DND-41 (cell line): ENCODE measurements at regions not wholly inside any gene's neighbourhood (a gene's known extent, or its start where the extent isn't known, plus 50 kb on each side); places are given as distances from the start of the nearest gene placed in this dataset.

Source experiments
- CTCF ChIP-seq: IDR thresholded peaks from 2 replicates; pipeline ENCODE4 v1.5.1; 2012; ENCODE audit warnings: borderline replicate concordance, low read length, moderate library complexity, mild to moderate bottlenecking; ENCODE audit not compliant: poor library complexity, severe bottlenecking; ENCODE audit errors: extremely low read depth
- EZH2 ChIP-seq: IDR thresholded peaks from 3 replicates; pipeline ENCODE4 v1.6.1; 2012; ENCODE audit warnings: borderline replicate concordance, low read depth, mild to moderate bottlenecking, moderate library complexity, low read length, inconsistent platforms; ENCODE audit not compliant: severe bottlenecking

DNA sequence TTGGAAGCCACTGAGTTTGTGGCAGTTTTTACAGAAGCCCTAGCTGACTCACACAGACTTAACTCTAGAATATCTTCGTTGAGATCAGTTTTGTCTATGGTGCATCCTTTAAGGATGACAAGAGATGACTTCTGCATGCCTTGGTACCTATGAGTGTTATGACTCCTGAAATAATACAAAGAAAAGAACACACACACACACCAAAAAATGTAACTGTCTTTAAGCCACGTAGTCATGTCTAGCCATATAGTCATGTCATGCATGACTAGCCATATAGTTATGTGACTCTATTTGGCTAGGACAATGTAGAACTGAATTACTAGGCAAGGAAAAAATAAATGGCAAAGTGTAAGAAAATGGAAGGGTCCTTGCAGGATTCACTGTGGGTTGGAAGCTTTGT, 447.8 kb downstream of the NLGN4X start:
- TF ChIP-seq CTCF (no peak), EZH2 (no peak)
